ENCODE measurements at regions not wholly inside any gene's neighbourhood (a gene's known extent, or its start where the extent isn't known, plus 50 kb on each side); places are given as distances from the start of the nearest gene placed in this dataset.
"Not testable (repeated sequence)": the region's sequence is repeated elsewhere in the genome, so short reads cannot be mapped to it uniquely, and the experiment has no call there.

DNA sequence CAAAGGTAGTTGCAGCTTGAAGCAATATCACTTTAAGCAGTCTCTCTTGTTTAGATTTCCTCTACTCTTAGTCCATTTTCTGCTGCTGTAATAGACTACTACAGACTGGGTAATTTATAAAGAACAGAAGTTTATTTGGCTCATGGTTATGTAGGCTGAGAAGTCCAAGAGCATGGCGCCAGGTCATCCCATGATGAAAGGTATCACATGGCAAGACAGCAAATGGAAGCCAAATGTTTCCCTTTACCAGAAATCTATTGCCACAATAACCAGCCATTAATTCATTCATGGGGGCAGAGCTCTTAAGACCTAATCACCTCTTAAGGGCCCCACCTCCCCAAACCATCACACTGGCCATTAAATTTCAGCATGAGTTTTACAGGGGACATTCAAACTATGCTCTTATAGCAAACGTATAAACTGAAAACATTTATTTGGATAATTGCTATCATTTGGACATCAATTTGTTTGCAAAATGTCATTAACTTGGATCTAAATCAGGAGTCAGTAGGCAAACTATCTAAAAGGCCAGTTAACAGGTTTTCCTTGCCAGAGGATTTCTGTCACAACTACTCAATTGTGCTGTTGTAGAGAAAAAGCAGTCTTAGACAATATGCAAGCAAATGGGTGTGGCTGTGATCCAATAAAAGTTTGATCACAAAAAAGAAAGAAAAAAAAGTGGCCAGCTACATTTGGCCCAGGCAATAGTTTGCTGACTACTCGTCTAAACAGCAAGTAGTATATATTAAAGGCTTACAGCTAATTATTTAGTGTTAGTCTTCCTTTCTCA, 75.7 kb upstream of the GUCY1A1 start:
- no peak for DNase-seq

DNA sequence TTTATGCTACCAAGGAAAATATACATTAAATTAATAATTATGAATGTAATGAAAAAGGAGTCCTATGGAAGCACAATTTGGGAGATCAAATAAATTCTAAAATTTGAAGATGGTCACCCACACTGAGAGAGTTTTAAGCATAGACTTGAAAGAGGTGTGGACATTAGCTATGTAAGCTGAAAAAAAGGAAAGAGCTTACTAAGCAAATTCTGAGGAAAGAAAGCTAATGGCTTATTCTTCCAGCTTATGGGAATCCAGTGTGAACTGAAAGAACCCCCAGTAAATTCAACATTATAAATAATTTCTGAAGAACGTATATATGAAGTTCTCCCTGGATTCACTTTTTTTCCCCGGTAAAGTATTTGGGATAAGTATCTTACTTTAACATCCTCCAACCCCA, 78.2 kb upstream of the GUCY1A1 start:
- no peak for DNase-seq

DNA sequence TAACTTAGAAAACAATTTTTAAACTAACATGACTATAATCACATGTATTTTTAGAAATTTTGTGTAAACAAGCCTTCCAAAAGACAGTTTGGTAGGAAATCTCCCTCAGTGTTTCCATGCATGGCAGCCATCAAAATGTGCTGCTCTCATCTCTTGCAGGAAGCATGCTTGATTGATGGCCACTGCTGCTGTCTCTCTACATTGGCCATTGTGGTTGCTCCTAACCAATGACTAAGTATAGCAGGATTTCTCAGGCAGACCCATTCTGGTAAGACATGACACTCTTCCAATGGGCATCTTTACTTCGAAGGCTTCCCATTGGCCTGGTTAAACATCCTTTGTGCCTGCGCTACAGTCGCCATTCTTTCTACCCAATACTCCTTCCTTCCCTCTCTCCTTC, 78.9 kb upstream of the GUCY1A1 start:
- no peak for DNase-seq

DNA sequence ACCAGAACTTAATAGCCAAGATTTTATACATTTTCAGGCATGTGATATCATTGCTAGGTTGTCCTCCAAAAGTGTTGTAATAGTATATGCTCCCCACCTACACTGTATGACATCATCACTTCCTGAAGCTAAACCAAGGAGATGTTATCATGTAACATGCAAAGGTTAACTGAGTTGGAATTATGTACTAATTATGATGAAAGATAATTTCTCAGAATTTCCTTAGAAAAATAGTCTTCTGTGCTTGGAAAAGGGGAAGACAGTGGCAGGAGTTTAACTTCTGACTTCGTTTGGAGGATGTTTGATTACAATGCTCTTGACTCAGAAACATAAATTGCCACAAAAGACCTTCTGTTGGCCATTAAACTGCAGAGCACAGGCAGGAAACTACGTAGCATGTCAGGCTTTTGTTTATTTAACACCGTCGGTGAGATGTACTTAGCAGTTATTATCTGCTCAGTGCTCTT, 83.6 kb upstream of the GUCY1A1 start:
- peak; percentile 83 for DNase-seq

DNA sequence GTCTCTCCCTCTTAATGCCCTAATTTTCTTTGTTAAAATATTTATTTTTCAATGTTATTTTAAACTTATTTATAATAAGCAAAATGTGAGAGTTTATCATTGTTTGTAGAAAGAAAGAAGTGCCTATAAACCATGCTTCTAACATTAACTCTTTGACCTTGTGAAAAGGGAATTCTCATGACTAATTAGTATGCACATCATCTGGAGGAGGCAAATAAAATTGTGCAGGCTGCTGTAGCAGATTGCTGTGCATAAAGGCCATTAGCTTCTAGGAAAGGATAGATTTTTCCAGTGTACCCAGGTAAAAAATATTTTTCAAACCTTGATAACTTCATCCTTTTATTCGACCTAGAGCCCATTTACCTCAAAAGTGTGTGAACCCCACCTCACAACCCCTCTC, 84.6 kb upstream of the GUCY1A1 start:
- no peak for DNase-seq

DNA sequence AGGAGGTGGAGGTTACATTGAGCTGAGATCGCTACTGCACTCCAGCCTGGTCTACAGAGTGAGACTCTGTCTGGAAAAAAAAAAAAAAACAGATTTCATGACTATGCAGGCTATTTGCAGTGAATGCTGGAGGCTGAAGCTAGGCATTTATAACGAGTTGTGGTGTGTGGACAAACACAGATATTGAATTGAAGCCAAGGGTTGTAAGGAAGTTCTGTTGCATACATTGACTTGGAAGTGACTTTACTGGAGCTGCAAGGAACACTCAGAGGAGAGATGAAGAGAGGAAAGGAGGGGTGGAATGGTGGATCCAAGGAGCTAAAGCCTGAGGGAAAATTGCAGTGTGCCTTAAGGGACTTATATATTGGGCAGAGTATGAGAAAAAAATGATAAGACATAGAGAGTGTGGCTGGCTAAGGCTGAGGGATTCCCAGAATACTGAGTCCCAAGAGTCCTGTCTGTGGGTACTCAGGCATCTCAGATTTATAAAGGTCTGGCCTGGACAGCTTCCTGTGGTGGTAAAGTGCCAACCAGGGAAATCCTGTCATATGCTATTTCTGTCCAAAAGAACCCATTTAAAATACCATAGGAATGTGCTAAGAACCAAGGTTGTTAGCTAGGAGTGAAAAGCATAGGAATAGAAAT, 87.8 kb upstream of the GUCY1A1 start:
- DNase-seq, result no peak

DNA sequence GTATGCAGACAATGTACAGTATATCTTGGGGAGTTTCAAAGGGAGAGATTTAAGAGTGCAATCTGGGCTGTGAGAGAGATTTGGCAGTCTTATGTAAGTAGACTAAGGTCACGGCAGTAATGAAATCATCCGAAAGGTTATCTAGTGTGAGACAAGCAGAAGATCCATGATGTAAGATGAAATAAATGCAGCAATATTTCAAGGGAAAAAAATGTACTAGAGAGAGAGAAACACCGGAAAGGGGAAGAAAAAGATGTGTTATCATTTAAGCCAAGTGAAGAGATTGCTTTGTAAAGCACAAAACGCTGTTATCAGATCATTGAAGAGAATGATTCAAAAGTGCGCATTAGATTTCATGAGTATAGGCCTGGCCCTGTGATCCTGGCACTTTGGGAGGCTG, 88.4 kb upstream of the GUCY1A1 start:
- no peak for DNase-seq

DNA sequence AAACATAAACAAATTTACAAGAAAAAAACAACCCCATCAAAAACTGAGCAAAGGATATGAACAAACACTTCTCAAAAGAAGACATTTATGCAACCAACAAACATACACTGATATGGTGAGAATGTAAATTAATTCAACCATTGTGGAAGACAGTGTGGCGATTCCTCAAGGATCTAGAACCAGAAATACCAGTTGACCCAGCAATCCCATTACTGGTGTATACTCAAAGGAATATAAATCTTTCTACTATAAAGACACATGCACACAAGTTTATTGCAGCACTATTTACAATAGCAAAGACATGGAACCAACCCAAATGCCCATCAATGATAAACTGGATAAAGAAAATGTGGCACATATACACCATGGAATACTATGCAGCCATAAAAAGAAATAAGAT, 92.3 kb upstream of the GUCY1A1 start:
- DNase-seq, result not testable (repeated sequence)

DNA sequence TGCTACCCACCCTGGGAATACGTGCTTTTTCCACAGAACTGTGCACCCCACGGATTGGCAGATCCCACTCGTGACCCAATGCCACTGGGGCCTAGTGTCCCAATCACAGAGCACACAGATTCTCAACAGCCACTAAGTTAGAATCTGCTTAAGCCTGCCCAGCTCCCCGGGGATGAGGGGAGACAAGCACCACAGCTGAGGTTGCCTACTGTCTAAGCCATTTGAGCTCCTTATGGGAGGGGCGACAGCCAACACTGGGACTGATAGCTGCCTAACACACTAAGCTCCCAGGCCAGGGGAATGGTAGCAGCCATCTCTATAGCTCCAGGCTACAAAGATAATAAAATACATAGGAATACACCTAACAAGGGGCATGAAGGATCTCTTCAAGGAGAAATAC, 93.5 kb upstream of the GUCY1A1 start:
- DNase-seq, result no peak

DNA sequence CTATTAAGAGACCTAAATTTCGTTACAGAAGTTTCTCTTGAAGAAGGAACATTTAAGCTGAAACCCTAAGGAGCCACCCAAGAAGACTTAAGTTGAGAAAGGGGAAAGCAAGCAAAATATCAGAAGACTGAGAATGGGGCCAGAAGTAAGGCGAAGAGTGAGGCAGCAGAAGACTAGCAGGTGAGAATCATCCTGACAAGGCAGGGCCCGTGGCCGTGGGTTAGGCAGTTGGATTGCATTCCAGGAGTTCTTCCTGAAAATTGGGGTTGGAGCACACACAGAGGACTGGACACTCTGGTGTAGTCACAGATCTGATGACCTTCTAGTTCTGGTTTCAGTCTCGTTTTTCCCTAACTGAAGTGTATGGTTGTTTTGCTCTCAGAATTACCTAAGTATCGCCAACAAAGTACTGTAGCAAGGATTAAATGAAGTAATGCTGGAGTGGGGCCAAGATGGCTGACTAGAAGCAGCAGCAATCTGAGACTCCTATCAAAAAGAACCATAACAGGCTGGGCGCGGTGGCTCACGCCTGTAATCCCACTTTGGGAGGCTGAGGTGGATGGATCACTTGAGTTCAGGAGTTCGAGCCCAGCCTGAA, 94.4 kb upstream of the GUCY1A1 start:
- DNase-seq, result no peak

DNA sequence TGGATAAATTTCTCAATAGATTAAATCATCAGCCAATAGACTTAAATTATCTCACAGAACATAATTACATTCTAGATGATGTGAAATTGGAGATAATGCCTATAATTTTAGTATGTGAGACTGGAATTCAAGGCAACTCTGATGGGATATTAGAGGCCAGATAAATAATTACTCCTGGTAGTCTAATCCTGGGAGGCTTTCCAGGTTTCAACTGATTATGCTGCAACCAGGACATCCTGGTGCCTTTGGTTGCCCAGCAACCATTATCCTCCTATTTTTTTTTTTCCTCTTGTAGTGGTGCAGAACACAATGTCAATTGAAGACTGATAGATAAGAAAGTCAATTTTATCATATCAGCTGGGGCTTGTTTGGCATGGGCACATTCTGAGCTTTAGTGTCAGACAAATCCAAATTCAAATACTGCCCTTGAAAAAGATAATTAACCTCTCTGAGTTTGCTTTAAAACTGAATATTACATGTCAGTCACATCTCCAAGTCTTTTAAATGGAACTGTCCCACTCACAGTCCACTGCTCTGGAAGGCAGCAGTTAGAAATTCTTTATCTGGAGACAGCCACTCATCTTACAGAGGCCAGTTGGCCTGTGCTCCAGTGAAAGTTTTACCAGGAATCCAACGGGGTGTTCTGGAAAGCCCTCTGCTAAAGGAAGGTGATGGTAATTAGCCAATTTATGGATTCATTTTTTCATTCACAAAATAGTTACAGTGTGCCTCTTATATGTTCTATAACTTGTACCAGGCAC, 95.3 kb upstream of the GUCY1A1 start:
- no peak for DNase-seq

DNA sequence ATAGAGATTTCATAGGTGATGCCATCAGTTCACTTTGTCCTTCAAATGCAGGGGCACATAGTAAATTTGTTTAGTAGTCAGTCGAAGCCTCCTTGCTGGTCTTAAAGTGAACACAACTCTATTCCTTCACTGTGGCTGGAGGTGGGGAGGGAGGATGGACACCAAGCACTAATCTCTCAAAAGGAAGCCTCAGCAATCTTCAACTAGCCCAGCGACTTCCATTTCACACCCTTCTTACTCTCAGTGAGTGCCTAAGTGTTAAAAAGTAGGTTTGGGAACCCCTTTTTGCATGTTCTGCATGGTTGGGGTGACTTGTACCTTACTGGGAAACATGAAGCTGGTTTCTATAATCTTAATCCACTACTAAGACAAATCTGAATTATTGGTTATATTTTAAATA, 96.0 kb upstream of the GUCY1A1 start:
- no peak for DNase-seq

DNA sequence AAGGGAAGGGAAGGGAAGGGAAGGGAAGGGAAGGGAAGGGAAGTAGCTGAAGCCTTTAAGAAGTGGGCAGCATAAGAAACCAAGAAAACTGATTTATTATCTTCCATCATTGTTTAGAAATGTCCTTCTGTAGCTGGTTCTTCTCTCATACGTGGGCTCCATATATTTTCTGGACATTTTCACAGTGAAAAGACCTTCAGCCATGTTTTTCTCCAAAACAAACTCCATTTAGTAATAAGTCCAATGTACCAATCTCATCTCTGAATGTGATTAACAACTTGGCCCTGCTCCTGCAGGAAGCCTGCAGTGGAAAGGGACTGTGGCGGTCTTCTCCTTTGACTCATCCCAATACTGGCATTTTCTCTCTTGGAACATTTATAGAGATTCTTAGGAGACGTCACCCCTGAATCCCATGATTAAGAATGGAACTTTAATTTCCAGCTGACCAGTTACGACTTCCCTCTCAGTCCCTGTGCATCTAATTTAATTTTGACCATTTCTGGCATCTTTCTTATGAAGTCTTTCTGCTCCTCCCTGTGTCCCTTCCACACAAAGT, 96.6 kb upstream of the GUCY1A1 start:
- no peak for DNase-seq

DNA sequence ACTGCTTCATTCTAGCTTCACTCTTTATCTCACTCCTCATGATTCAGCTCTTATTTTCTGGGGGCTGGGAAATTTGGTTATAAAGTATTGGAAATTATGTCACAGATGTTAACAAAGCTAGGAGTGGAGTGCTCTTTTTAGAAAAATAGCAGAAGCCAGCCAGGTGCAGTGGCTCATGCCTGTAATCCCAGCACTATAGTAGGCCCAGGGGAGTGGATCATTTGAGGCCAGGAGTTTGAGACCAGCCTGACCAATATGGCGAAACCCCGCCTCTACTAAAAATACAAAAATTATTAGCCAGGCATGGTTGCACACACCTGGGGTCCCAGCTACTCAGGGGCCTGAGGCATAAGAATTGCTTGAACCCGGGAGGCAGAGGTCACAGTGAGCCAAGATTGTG, 97.2 kb upstream of the GUCY1A1 start:
- DNase-seq, result no peak

DNA sequence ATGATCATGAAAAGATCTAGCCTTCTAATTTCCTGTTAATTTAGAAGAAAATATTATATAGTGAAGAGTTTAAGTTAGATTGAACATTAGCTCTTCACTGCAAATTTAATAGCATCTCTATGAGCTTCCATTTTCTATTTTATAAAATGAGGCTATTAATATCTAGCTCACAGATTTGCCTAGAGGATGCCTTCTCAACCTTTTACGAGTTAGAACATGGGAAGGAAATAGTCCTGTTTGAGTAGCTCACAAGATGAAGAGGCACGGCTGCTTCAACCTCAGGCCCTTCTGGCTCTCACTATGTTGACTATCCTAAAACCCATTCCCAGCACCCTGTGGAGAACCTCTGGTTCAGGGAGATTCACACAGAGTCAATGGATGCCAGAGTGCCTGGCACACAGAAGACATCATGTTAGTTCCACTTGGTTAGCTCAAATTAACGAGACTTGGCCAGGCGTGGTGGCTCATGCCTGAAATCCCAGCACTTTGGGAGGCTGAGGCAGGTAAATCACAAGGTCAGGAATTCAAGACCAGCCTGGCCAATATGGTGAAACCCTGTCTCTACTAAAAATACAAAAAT, 97.9 kb upstream of the GUCY1A1 start:
- no peak for DNase-seq

DNA sequence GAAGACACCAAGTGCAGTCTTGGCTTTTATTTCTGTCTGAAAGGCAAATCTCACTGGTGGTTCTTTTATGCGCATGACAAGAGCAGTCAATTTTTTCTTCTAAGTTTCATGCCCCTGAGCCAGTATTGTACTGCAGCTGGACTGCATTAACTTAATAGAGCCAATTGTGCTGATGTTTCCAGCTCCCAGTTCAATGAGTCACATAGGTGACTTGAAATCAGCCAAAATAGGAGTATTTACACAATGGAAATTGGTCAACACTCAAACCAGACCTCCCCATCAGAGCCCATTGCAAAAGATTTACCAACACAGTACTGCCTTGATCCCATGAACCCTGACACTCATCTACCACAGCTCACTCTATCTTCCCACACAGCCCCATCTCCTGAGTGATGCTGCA, 100.3 kb upstream of the GUCY1A1 start:
- DNase-seq, result no peak

DNA sequence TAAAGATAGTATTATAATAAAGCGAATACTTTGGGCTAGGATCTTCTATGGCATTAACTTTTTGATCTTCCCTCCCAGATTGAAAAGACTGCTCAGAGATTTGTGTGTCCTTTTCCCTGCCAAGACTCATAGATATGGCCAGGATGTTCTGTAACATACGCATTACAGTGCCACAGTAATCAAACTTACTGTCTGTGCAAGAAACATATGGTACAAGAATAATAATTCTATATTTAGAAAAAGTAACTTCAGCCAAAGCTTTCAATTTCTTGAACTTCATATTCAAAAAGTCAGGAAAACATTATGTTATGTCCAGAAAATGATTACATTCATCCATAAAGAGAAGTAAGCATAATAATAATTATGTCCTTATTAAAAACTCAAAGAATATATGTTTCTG, 100.9 kb upstream of the GUCY1A1 start:
- DNase-seq, result no peak

DNA sequence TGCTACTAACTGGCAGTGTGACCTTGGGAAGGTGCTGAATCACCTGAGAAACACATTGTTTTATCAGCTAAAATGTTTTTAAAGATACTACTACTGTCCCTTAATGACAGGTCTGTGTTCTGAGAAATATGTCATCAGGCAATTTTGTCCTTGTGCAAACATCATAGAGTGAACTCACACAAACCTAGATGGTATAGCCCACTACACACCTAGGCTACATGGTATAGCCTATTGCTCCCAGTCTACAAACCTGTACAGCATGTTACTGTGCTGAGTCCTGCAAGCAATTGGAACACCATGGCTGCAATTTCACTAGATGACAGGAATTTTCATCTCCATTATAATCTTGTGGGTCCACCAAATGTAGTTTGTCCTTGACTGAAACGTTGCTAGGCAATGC, 101.3 kb upstream of the GUCY1A1 start:
- DNase-seq, result no peak

DNA sequence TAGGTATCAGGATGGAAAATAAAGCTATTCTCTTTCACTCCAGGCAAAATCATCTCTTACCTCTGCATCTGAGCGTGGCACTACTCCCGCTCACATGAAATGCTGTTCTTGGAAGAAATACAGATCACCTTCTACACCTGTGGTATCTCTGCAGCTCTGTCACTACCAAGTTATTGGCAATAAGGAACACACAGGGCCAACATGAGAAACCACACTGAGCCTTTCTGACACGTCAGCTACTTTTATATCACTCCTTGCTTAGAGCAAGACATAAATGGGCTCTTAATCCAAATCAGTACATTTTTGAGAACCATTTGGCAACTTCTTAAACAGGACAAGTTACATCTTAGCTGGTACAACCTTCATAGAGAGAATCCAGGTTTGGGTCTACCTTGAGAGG, 101.8 kb upstream of the GUCY1A1 start:
- no peak for DNase-seq

DNA sequence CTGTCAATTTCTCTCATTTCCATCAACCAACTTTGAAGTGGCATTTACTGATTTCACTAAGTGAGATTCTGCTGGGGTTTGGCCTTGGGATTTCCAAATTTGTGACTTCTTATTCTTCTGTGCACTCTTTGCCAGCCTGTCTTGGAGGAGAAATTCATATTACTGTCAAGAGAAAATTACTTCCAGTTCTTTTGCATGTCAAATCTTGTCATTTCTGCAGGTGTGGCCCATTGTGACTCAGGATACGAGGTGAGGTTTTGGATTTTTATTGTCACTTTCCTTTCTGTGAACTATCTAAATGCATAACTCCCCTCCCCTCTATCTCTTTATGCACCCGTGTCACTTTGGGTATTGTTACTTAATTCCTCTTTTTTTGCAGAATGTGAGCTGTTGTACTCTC, 102.6 kb upstream of the GUCY1A1 start:
- DNase-seq, result no peak

DNA sequence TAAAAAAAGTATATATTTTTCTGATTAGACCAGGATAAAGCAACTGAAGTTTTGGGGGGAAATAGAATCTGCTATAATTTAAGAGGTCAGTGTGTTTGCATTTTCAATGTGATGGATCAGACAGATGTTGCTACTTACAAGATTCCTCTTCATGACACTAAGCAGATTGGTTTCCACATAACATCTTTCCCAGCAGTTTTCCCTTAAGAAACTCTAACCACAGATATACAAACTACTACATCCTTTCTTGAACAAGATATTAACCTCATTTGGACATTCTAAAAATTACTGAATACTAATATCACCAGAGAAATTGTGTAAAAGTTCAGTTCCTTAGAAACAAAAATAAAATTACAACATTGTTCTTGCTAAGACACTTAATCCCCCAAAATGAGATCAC, 106.7 kb upstream of the GUCY1A1 start:
- DNase-seq, result no peak

DNA sequence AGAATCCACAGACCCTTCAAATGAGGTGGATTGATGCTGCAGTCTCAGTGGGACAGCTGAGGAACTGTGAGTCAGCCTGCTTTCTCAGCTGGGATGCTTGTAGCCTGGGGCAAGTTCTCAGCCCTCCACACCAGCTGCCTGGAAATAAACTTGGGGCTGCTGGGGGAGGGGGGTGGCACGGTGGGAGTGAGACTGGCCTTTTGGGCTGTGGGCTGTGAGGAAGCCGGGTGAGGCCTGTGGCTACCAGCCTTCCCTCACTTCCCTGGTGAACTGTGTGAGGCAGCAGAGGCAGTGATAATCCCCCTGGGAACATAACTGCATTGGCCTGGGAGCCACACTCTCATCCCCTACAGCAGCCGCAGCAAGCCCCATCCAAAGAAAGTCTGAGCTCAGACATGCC, 114.5 kb upstream of the GUCY1A1 start:
- DNase-seq, result no peak

DNA sequence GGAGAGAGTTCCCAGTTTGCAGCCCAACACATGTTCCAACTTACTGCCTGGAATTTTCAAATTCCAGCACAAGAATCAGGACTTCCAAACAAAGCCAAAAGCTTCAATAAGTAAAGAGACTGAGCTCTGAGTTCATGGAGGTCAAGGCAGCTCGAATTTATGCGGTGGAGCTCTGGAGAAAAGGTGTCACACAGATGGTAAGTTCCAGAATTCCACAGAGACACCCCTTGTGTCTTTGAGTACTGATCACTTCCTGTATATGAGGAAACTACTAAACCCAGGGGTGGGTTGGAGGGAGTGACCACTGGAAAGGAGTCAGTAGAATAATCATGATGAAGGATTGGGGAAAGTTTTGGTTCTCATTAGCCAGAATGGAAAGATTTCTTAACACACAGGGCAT, 118.5 kb upstream of the GUCY1A1 start:
- DNase-seq, result no peak
